OCI-LY7 (cell line): ENCODE measurements at regions not wholly inside any gene's neighbourhood (a gene's known extent, or its start where the extent isn't known, plus 50 kb on each side); places are given as distances from the start of the nearest gene placed in this dataset.

ENCODE experiments used
- CTCF ChIP-seq: fragments of 200-600 bp; sonication (generic); conservative IDR thresholded peaks from 2 replicates; pipeline ENCODE4 v1.5.1; 2014; ENCODE audit warnings: mild to moderate bottlenecking, antibody characterized with exemption, low read length, moderate library complexity, mixed read lengths
- EZH2phosphoT487 ChIP-seq: fragments of 200-600 bp; sonication (generic); IDR thresholded peaks from 2 replicates; pipeline ENCODE4 v1.6.1; 2018; ENCODE audit warnings: low read depth, borderline replicate concordance, mild to moderate bottlenecking, mixed run types, antibody characterized with exemption, low read length, moderate library complexity, mixed read lengths

- TF ChIP-seq CTCF (no peak), EZH2phosphoT487 (no peak)
These were observed 115.2 kb upstream of the ARGLU1 start for GRCh38 chr13:106683179-106683578.
